HG02884 (cell line): ENCODE measurements at regions not wholly inside any gene's neighbourhood (a gene's known extent, or its start where the extent isn't known, plus 50 kb on each side); places are given as distances from the start of the nearest gene placed in this dataset.

Experiments used
- ATAC-seq: cut with Tn5 transposase; IDR thresholded peaks from one replicate; pipeline ENCODE4 v1.9.1; 2021; ENCODE audit warnings: mild to moderate bottlenecking, moderate library complexity; ENCODE audit not compliant: unreplicated experiment

- no peak for ATAC-seq
Observed at GRCh38 chr10:31081937-31082840, 50.5 kb upstream of the ZNF438 start.

GRCh38 chr10:31083765-31084184 is 52.1 kb upstream of the ZNF438 start:
- no peak for ATAC-seq

- no peak for ATAC-seq
Observed at GRCh38 chr10:31087011-31087410, 55.3 kb upstream of the ZNF438 start.

GRCh38 chr10:31087851-31088250 is 56.2 kb upstream of the ZNF438 start:
- ATAC-seq: no peak

- ATAC-seq: peak; percentile 96
Observed at GRCh38 chr10:31090894-31091607, 59.4 kb upstream of the ZNF438 start.

- ATAC-seq: no peak
Observed at GRCh38 chr10:31095677-31096560, 64.3 kb upstream of the ZNF438 start.

- no peak for ATAC-seq
Observed at GRCh38 chr10:31098046-31098445, 66.4 kb upstream of the ZNF438 start.

- no peak for ATAC-seq
Observed at GRCh38 chr10:31099094-31099493, 67.4 kb upstream of the ZNF438 start.

GRCh38 chr10:31099664-31100063 is 68.0 kb upstream of the ZNF438 start:
- ATAC-seq: no peak

- no peak for ATAC-seq
Observed at GRCh38 chr10:31100115-31100601, 68.5 kb upstream of the ZNF438 start.

- ATAC-seq: no peak
Observed at GRCh38 chr10:31100662-31101061, 69.0 kb upstream of the ZNF438 start.

GRCh38 chr10:31101123-31101522 is 69.5 kb upstream of the ZNF438 start:
- ATAC-seq: peak; percentile 79

- ATAC-seq: no peak
Observed at GRCh38 chr10:31102421-31102820, 70.8 kb upstream of the ZNF438 start.

- no peak for ATAC-seq
Observed at GRCh38 chr10:31103112-31103511, 71.4 kb upstream of the ZNF438 start.

- no peak for ATAC-seq
Observed at GRCh38 chr10:31112961-31113360, 81.3 kb upstream of the ZNF438 start.

GRCh38 chr10:31116226-31116625 is 84.6 kb upstream of the ZNF438 start:
- ATAC-seq: no peak

- no peak for ATAC-seq
Observed at GRCh38 chr10:31118556-31118955, 86.9 kb upstream of the ZNF438 start.

- no peak for ATAC-seq
Observed at GRCh38 chr10:31120392-31120791, 88.7 kb upstream of the ZNF438 start.

- no peak for ATAC-seq
Observed at GRCh38 chr10:31120961-31121685, 89.5 kb upstream of the ZNF438 start.
